HepG2 (cell line): ENCODE measurements at regions not wholly inside any gene's neighbourhood (a gene's known extent, or its start where the extent isn't known, plus 50 kb on each side); places are given as distances from the start of the nearest gene placed in this dataset.

Experiments used
- ATAC-seq: fragments of 200-7000 bp; cut with Tn5 transposase; 3 replicates; pipeline ENCODE4 v1.9.1; 2020; ENCODE audit warnings: mild to moderate bottlenecking, moderate library complexity
- BruUV-seq: library from RNA; stranded (reverse); fragments of 400-500 nt; replicated peaks from 2 replicates; lab custom pipeline; 2021; lab: Mats Ljungman, UMichigan
- CTCF ChIA-PET: fragments of 300-600 bp; formaldehyde crosslinking; extraction: SDS; loops from one replicate; lab custom pipeline; 2021; ENCODE audit warnings: low total read pairs, inconsistent platforms, low intra/inter-chr PET ratio; lab: Yijun Ruan, JAX
- POLR2A ChIA-PET: fragments of 350-600 bp; sonication (Branson Sonifier 250); formaldehyde crosslinking; loops from one replicate; lab custom pipeline; 2020; ENCODE audit warnings: antibody characterized with exemption, inconsistent platforms; lab: Yijun Ruan, JAX
- DNase-seq: peaks from one replicate; pipeline ENCODE4 v3.0.0-alpha.2; 2015; ENCODE audit warnings: low spot score
- FAIRE-seq: peaks from 3 replicates; lab custom pipeline; 2011; peaks lifted over from hg19 to GRCh38; lab: Jason Lieb, UNC
- H2AFZ ChIP-seq: one replicate; pipeline ENCODE4 v1.6.1; 2011; ENCODE audit warnings: low read length, inconsistent platforms
- H3K27ac ChIP-seq: fragments of 300-600 bp; 3 replicates; pipeline ENCODE4 v1.8.0; 2011; ENCODE audit warnings: mixed run types, mild to moderate bottlenecking, mixed read lengths, low read length, inconsistent platforms; ENCODE audit not compliant: insufficient read depth; ENCODE audit errors: extremely low read length
- H3K27me3 ChIP-seq, 2 experiments: fragments of 200-600 bp in 1 of 2; 2 replicates in 1 of 2; 3 replicates in 1 of 2; pipeline versions ENCODE4 v1.6.0 to v1.8.0; 2011; ENCODE audit warnings: low read length in 2 of 2, mild to moderate bottlenecking in 2 of 2, moderate library complexity in 2 of 2, inconsistent platforms in 1 of 2; ENCODE audit not compliant: insufficient read depth in 2 of 2, control insufficient read depth in 1 of 2
- H3K36me3 ChIP-seq, 2 experiments: fragments of 200-600 bp in 1 of 2; replicated peaks in 1 of 2; 2 replicates in 1 of 2; 3 replicates in 1 of 2; pipeline versions ENCODE4 v1.5.1 to v1.8.0; 2011; ENCODE audit warnings: low read length in 2 of 2, inconsistent platforms in 1 of 2; ENCODE audit not compliant: insufficient read depth in 2 of 2, control insufficient read depth in 1 of 2
- H3K4me1 ChIP-seq: 2 replicates; pipeline ENCODE4 v1.5.1; 2012; ENCODE audit warnings: low read length, inconsistent platforms; ENCODE audit not compliant: insufficient read depth
- H3K4me2 ChIP-seq: 2 replicates; pipeline ENCODE4 v1.6.0; 2011; ENCODE audit warnings: low read depth, low read length, inconsistent platforms
- H3K4me3 ChIP-seq, 3 experiments: fragments of 200-600 bp in 1 of 3; sonication (generic), shearing (Covaris generic) in 1 of 3; replicated peaks in 1 of 3; 2 replicates each; pipeline ENCODE4 v1.5.1; 2011 to 2016; ENCODE audit warnings: low read length in 3 of 3, inconsistent platforms in 2 of 3, low read depth in 2 of 3, mild to moderate bottlenecking in 2 of 3, control low read depth in 1 of 3, mixed read lengths in 1 of 3; ENCODE audit not compliant: insufficient read depth in 1 of 3
- H3K79me2 ChIP-seq: one replicate; pipeline ENCODE4 v1.6.1; 2011; ENCODE audit warnings: low read length, inconsistent platforms; ENCODE audit not compliant: insufficient read depth
- H3K9ac ChIP-seq: 2 replicates; pipeline ENCODE4 v1.6.0; 2011; ENCODE audit warnings: mild to moderate bottlenecking, low read depth, low read length, inconsistent platforms; ENCODE audit not compliant: insufficient read depth
- H3K9me3 ChIP-seq: 2 replicates; pipeline ENCODE4 v1.5.1; 2012; ENCODE audit warnings: mild to moderate bottlenecking, low read length
- H4K20me1 ChIP-seq: 2 replicates; pipeline ENCODE4 v1.6.0; 2011; ENCODE audit warnings: inconsistent platforms, mild to moderate bottlenecking, low read length, moderate library complexity; ENCODE audit not compliant: insufficient read depth
- DPF2 ChIP-seq: sonication (generic); formaldehyde crosslinking; IDR thresholded peaks from 2 replicates; pipeline ENCODE4 v1.4.0; 2020; ENCODE audit warnings: mild to moderate bottlenecking, low read depth, missing genetic modification reagents, borderline replicate concordance
- HNRNPLL ChIP-seq: fragments of 200-400 bp; formaldehyde crosslinking; IDR thresholded peaks from 2 replicates; pipeline ENCODE4 v1.6.1; 2017; ENCODE audit warnings: mild to moderate bottlenecking, low read depth, low read length; ENCODE audit not compliant: poor library complexity, severe bottlenecking
- PCBP2 ChIP-seq: fragments of 200-400 bp; formaldehyde crosslinking; optimal IDR thresholded peaks from 2 replicates; pipeline ENCODE3; 2018; ENCODE audit warnings: low read length, low read depth; ENCODE audit not compliant: poor library complexity, severe bottlenecking
- ZNF224 ChIP-seq: sonication (generic); formaldehyde crosslinking; IDR thresholded peaks from 2 replicates; pipeline ENCODE4 v1.5.0; 2020; ENCODE audit warnings: mild to moderate bottlenecking, missing genetic modification reagents
- ZNF317 ChIP-seq: sonication (generic); formaldehyde crosslinking; IDR thresholded peaks from 2 replicates; pipeline ENCODE4 v1.5.0; 2020; ENCODE audit warnings: mild to moderate bottlenecking, missing genetic modification reagents
- ZNF792 ChIP-seq: IDR thresholded peaks from 2 replicates; pipeline ENCODE4 v1.6.1; 2016
- WGBS: methylation state at CpG from one replicate; pipeline ENCODE4 v1.1.6; 2017; ENCODE audit warnings: low lambda C conversion rate; 5-methylcytosine and 5-hydroxymethylcytosine counted together
- in situ Hi-C: cut with HindIII; loops from 2 replicates; pipeline ENCODE4 v1.10.0; 2017; ENCODE audit warnings: low pct_unique_long_range_greater_than_20kb; ENCODE audit not compliant: extremely low pct_ligation_motif_present
- intact Hi-C: fragments of 100-400 bp; cut with micrococcal nuclease; formaldehyde crosslinking; loops from one replicate; pipeline ENCODE4 v1.10.0; 2022; ENCODE audit not compliant: unreplicated experiment
- TF ChIP-seq, protein P1 (sequence below): sonication (generic); formaldehyde crosslinking; IDR thresholded peaks from 2 replicates; pipeline ENCODE4 v1.5.1; 2020; ENCODE audit warnings: missing genetic modification reagents, mild to moderate bottlenecking, borderline replicate concordance

DNA sequence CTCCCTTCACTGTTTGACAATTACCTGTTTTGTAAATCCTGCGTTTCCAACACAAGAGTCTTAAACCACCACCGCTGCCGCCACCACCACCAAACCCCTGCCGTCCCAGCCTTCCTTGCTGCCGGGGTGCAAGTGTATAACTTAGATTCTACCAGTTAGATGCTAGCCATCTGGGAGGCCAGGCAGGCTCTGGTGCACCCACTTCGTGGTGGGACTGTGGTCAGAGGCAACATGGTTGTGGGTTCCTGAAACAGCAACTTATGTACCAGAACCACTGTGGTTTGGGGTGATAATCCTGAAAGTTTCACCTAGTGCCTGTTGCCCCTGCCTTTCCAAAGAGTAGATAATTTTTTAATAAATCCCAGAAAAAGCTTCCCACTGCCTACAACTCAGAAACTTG is 510.5 kb downstream of the CCSER2 start:
- 0 out of 5 replicates have a peak, but pooled peaks cover 0 to 3% of the 10 kb centered on the region in 2 experiments for H3K27me3 ChIP-seq
- H3K27ac ChIP-seq: no peak overlapping the region
- H3K79me2 ChIP-seq: no peaks in the 10 kb centered on the region
- H3K4me1 ChIP-seq: no peaks in the 10 kb centered on the region
- no peaks in the 10 kb centered on the region for H4K20me1 ChIP-seq
- WGBS: 32% methylated on average over 5 of the region's 6 CpGs
- H3K36me3 ChIP-seq: no peaks in the 10 kb centered on the region
- no peak for TF ChIP-seq HNRNPLL
- no peak for TF ChIP-seq DPF2 (CRISPR knock-in tag)
- TF ChIP-seq, protein P1, sequence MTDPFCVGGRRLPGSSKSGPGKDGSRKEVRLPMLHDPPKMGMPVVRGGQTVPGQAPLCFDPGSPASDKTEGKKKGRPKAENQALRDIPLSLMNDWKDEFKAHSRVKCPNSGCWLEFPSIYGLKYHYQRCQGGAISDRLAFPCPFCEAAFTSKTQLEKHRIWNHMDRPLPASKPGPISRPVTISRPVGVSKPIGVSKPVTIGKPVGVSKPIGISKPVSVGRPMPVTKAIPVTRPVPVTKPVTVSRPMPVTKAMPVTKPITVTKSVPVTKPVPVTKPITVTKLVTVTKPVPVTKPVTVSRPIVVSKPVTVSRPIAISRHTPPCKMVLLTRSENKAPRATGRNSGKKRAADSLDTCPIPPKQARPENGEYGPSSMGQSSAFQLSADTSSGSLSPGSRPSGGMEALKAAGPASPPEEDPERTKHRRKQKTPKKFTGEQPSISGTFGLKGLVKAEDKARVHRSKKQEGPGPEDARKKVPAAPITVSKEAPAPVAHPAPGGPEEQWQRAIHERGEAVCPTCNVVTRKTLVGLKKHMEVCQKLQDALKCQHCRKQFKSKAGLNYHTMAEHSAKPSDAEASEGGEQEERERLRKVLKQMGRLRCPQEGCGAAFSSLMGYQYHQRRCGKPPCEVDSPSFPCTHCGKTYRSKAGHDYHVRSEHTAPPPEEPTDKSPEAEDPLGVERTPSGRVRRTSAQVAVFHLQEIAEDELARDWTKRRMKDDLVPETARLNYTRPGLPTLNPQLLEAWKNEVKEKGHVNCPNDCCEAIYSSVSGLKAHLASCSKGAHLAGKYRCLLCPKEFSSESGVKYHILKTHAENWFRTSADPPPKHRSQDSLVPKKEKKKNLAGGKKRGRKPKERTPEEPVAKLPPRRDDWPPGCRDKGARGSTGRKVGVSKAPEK (CRISPR knock-in tag): no peak
- TF ChIP-seq PCBP2: no peak
- no peak for TF ChIP-seq ZNF792
- TF ChIP-seq ZNF224 (CRISPR knock-in tag): no peak
- TF ChIP-seq ZNF317 (CRISPR knock-in tag): no peak
- intact Hi-C loops: no loop called here
- H3K9ac ChIP-seq: no peak overlapping the region
- H3K4me2 ChIP-seq: no peak overlapping the region
- FAIRE-seq (no peak), ATAC-seq (no peak), DNase-seq (no peak)
- H2AFZ ChIP-seq: no peak overlapping the region
- POLR2A ChIA-PET: no interaction called here
- H3K9me3 ChIP-seq: no peaks in the 10 kb centered on the region
- in situ Hi-C loops: no loop called here
- H3K4me3 ChIP-seq: no peak overlapping the region
- CTCF ChIA-PET: no interaction called here
- BruUV-seq: no TSS peak
